PC-3 (cell line): ENCODE measurements at regions not wholly inside any gene's neighbourhood (a gene's known extent, or its start where the extent isn't known, plus 50 kb on each side); places are given as distances from the start of the nearest gene placed in this dataset.
"Not testable (repeated sequence)": the region's sequence is repeated elsewhere in the genome, so short reads cannot be mapped to it uniquely, and the experiment has no call there.

Source experiments
- ATAC-seq: fragments of 200-7000 bp; cut with Tn5 transposase; 2 replicates; pipeline ENCODE4 v1.9.1; 2020; ENCODE audit warnings: mild to moderate bottlenecking, moderate library complexity
- BruUV-seq: library from RNA; stranded (reverse); fragments of 400-500 nt; replicated peaks from 2 replicates; lab custom pipeline; 2021; lab: Mats Ljungman, UMichigan
- CTCF ChIA-PET: fragments of 300-600 bp; sonication (Branson Sonifier 250); formaldehyde crosslinking; loops from one replicate; lab custom pipeline; 2022; ENCODE audit warnings: antibody characterized with exemption; lab: Charles Lee
- POLR2A ChIA-PET: fragments of 300-600 bp; sonication (Branson Sonifier 250); formaldehyde crosslinking; loops from one replicate; lab custom pipeline; 2022; ENCODE audit warnings: antibody characterized with exemption; ENCODE audit not compliant: unreplicated experiment; lab: Charles Lee
- DNase-seq: peaks from one replicate; pipeline ENCODE4 v3.0.0-alpha.2; 2015
- H2AFZ ChIP-seq: fragments of 300-600 bp; sonication (generic); 2 replicates; pipeline ENCODE4 v1.6.0; 2016; ENCODE audit warnings: antibody characterized with exemption, low read length
- H3F3A ChIP-seq: fragments of 300-600 bp; sonication (generic); one replicate; pipeline ENCODE4 v1.6.0; 2017; ENCODE audit warnings: antibody characterized with exemption, low read length, control low read depth, mild to moderate bottlenecking; ENCODE audit not compliant: unreplicated experiment
- H3K27ac ChIP-seq: fragments of 300-600 bp; sonication (generic); 2 replicates; pipeline ENCODE4 v1.5.1; 2016; ENCODE audit warnings: mild to moderate bottlenecking, low read length
- H3K27me3 ChIP-seq: fragments of 300-600 bp; sonication (generic); 2 replicates; pipeline ENCODE4 v1.6.1; 2016; ENCODE audit warnings: low read length, mixed read lengths
- H3K36me3 ChIP-seq: fragments of 300-600 bp; sonication (generic); 2 replicates; pipeline ENCODE4 v1.6.1; 2016; ENCODE audit warnings: low read depth, mixed run types, low read length, mixed read lengths
- H3K4me1 ChIP-seq: fragments of 300-600 bp; sonication (generic); 2 replicates; pipeline ENCODE4 v1.5.1; 2016; ENCODE audit warnings: low read length; ENCODE audit not compliant: insufficient read depth
- H3K4me2 ChIP-seq: fragments of 300-600 bp; sonication (generic); 2 replicates; pipeline ENCODE4 v1.6.0; 2016; ENCODE audit warnings: low read length
- H3K4me3 ChIP-seq: fragments of 300-600 bp; sonication (generic); 2 replicates; pipeline ENCODE4 v1.5.1; 2016; ENCODE audit warnings: mild to moderate bottlenecking, low read length, mixed read lengths
- H3K79me2 ChIP-seq: fragments of 300-600 bp; sonication (generic); 2 replicates; pipeline ENCODE4 v1.6.1; 2017; ENCODE audit warnings: low read length, mixed read lengths
- H3K9ac ChIP-seq: fragments of 300-600 bp; sonication (generic); 2 replicates; pipeline ENCODE4 v1.6.0; 2016; ENCODE audit warnings: mild to moderate bottlenecking, low read length
- H3K9me2 ChIP-seq: fragments of 300-600 bp; sonication (generic); replicated peaks from 2 replicates; pipeline ENCODE4 v1.6.1; 2016; ENCODE audit warnings: mixed run types, low read length, mixed read lengths
- H3K9me3 ChIP-seq: fragments of 300-600 bp; sonication (generic); 2 replicates; pipeline ENCODE4 v1.6.1; 2016; ENCODE audit warnings: low read length, mixed read lengths
- H4K20me1 ChIP-seq: fragments of 300-600 bp; sonication (generic); 2 replicates; pipeline ENCODE4 v1.6.1; 2016; ENCODE audit warnings: low read length, mixed read lengths
- EZH2 ChIP-seq: fragments of 300-600 bp; sonication (generic); IDR thresholded peaks from one replicate; pipeline ENCODE4 v1.6.1; 2017; ENCODE audit warnings: antibody characterized with exemption, mild to moderate bottlenecking, low read length; ENCODE audit not compliant: unreplicated experiment
- EZH2phosphoT487 ChIP-seq: fragments of 300-600 bp; sonication (generic); IDR thresholded peaks from 2 replicates; pipeline ENCODE4 v1.6.1; 2018; ENCODE audit warnings: mild to moderate bottlenecking, antibody characterized with exemption, low read length, borderline replicate concordance
- intact Hi-C: fragments of 100-400 bp; cut with micrococcal nuclease; formaldehyde crosslinking; loops from 2 replicates; pipeline ENCODE4 v1.9.0; 2023
- TF ChIP-seq, protein P1 (sequence below): fragments of 300-600 bp; sonication (generic); conservative IDR thresholded peaks from 2 replicates; pipeline ENCODE4 v1.5.1; 2017; ENCODE audit warnings: antibody characterized with exemption, low read depth, mild to moderate bottlenecking, low read length

- Histone ChIP-seq H4K20me1 (no peaks in the 10 kb centered on the region), H3K4me1 (peaks cover 35% of the 10 kb centered on the region), H3K27ac (no peak overlapping the region), H3K27me3 (no peaks in the 10 kb centered on the region), H3K9me2 (no peaks in the 10 kb centered on the region), H3K36me3 (no peaks in the 10 kb centered on the region), H3K79me2 (no peaks in the 10 kb centered on the region), H3K9me3 (no peaks in the 10 kb centered on the region), H3F3A (no peaks in the 10 kb centered on the region), H3K9ac (no peak overlapping the region), H2AFZ (no peak overlapping the region), H3K4me3 (no peak overlapping the region), H3K4me2 (no peak overlapping the region)
- intact Hi-C loops: no loop called here
- CTCF ChIA-PET: no interaction called here
- no peak for TF ChIP-seq EZH2phosphoT487
- TF ChIP-seq, protein P1, sequence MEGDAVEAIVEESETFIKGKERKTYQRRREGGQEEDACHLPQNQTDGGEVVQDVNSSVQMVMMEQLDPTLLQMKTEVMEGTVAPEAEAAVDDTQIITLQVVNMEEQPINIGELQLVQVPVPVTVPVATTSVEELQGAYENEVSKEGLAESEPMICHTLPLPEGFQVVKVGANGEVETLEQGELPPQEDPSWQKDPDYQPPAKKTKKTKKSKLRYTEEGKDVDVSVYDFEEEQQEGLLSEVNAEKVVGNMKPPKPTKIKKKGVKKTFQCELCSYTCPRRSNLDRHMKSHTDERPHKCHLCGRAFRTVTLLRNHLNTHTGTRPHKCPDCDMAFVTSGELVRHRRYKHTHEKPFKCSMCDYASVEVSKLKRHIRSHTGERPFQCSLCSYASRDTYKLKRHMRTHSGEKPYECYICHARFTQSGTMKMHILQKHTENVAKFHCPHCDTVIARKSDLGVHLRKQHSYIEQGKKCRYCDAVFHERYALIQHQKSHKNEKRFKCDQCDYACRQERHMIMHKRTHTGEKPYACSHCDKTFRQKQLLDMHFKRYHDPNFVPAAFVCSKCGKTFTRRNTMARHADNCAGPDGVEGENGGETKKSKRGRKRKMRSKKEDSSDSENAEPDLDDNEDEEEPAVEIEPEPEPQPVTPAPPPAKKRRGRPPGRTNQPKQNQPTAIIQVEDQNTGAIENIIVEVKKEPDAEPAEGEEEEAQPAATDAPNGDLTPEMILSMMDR: no peak
- TF ChIP-seq EZH2: no peak
- DNase-seq: no peak
- POLR2A ChIA-PET: no interaction called here
- no TSS peak for BruUV-seq
- no peak for ATAC-seq
Observed at GRCh38 chr6:170221052-170221752, 69.7 kb downstream of the DLL1 start.

GRCh38 chr6:170213637-170214018 lies 77.2 kb downstream of the DLL1 start:
- H3K9me3 ChIP-seq: not testable (repeated sequence)

DNA sequence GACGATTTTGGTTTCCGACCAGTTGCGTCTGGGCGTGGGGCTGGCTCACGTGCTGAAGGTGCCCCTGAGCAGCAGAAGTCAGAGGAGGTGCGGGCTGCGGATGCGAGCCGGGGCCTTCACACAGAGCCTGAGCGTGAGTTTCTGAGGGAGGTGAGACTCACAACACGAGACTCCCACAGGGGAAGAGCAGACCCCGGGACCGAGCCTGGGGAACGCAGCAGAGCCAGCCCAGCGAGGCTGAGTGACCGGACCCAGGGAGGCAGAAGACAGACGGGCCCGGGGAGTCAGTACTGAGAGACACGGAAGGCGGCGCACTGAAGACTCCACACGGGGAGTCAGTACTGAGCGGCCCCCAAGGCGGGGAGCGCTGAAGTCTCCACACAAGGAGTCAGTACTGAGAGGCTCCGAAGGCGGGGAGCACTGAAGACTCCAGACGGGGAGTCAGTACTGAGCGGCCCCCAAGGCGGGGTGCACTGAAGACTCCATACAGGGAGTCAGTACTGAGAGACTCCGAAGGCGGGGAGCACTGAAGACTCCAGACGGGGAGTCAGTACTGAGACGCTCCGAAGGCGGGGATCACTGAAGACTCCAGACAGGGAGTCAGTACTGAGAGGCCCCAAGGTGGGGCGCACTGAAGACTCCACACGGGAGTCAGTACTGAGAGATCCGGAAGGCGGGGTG lies 77.8 kb downstream of the DLL1 start:
- ATAC-seq: no peak
- DNase-seq: no peak
- Histone ChIP-seq H3F3A (no peaks in the 10 kb centered on the region), H3K4me2 (no peak overlapping the region), H3K4me3 (no peak overlapping the region), H3K4me1 (no peaks in the 10 kb centered on the region), H3K9me2 (no peaks in the 10 kb centered on the region), H4K20me1 (no peaks in the 10 kb centered on the region), H3K36me3 (no peaks in the 10 kb centered on the region), H3K79me2 (no peaks in the 10 kb centered on the region), H3K27ac (no peak overlapping the region), H3K9ac (no peak overlapping the region), H3K9me3 (no peaks in the 10 kb centered on the region), H2AFZ (no peak overlapping the region), H3K27me3 (no peaks in the 10 kb centered on the region)
- intact Hi-C loops: no loop called here
- CTCF ChIA-PET: no interaction called here
- BruUV-seq: no TSS peak
- POLR2A ChIA-PET: no interaction called here
- TF ChIP-seq EZH2 (no peak), EZH2phosphoT487 (no peak)
- TF ChIP-seq, protein P1: no peak

More at GRCh38 chr6:170213637-170214018, 77.2 kb downstream of the DLL1 start:
- H3F3A ChIP-seq, ATAC-seq, H3K4me3 ChIP-seq, DNase-seq, intact Hi-C loops, H3K79me2 ChIP-seq, H3K27me3 ChIP-seq, H3K27ac ChIP-seq, H4K20me1 ChIP-seq, H3K36me3 ChIP-seq, BruUV-seq, POLR2A ChIA-PET, H3K4me1 ChIP-seq, H2AFZ ChIP-seq, CTCF ChIA-PET, H3K4me2 ChIP-seq, H3K9ac ChIP-seq, H3K9me2 ChIP-seq: not testable (repeated sequence)
